Head of caudate nucleus (tissue), 42 donors: ENCODE measurements at regions not wholly inside any gene's neighbourhood (a gene's known extent, or its start where the extent isn't known, plus 50 kb on each side); places are given as distances from the start of the nearest gene placed in this dataset.
A peak's percentile ranks its signal among the peaks of the same experiment; 100 is the strongest.

Experiments
- DNase-seq, 42 donors: peaks; one replicate each; pipeline versions ENCODE4 v3.0.0 to v3.0.0-alpha.2; 2020 to 2021; ENCODE audit warnings: mixed read lengths in 7 of 42
- intact Hi-C: fragments of 100-400 bp; cut with DNase I; formaldehyde crosslinking; loops from one replicate; pipeline ENCODE4 v1.15.0; 2022

GRCh38 chr12:126768517-126768916 lies 1498.5 kb upstream of the TMEM132C start:
- intact Hi-C loops: no loop called here
- DNase-seq: no peak

DNA sequence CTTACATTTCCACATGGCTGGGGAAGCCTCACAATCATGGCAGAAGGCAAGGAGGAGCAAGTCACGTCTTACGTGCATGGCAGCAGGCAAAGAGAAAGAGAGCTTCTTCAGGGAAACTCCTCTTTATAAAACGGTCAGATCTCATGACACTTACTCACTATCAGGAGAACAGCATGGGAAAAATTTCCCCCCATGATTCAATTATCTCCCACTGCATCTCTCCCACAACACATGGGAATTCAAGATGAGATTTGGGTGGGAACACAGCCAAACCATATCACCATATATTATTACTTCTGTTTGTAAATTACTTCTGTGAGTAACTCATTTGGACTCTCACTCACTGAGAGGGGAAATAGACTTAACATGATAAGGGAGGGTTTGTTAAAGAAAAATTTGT lies 1496.8 kb upstream of the TMEM132C start:
- DNase-seq: no peak
- intact Hi-C loops: no loop called here

- DNase-seq: no peak
- intact Hi-C loops: no loop called here
These were observed 1494.7 kb upstream of the TMEM132C start for GRCh38 chr12:126772171-126772864.

DNA sequence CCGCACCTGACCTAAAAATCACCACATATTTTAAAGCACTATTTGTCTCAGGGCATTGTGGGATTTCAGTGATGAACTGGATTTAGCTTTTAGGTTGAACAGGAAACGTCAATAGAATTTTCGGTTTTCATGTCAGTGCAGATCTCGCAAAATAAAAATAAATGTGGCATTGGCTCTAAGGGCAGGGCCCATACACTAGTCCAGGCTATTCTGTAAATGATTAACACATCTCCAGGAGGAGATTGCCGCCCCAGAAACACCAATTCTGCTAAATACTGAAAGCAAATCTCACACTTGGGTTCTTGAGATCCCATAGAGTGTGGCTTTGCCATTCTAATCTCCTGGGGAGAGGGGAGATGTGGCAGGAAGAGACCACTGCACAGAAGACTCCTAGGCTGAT lies 1494.0 kb upstream of the TMEM132C start:
- DNase-seq: no peak
- intact Hi-C loops: no loop called here

DNA sequence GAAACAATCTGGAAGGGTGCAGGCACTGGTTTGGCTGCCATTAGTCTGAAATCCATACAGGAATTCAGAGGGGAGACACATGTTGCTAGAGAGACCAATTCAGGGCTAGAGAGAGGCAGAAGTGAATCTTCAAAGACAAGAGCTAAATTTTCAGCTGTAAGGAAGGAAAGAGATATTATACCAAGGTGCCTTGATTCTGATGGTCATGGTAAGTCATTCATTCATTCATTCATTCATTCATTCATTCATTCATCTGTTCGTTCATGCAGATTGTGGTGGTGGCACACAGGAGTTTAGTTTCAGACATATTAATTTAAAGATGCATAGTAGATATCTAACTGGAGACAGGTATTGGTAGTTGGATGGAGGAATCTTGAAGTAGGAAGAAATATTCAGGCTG lies 1493.5 kb upstream of the TMEM132C start:
- intact Hi-C loops: no loop called here
- no peak for DNase-seq

DNA sequence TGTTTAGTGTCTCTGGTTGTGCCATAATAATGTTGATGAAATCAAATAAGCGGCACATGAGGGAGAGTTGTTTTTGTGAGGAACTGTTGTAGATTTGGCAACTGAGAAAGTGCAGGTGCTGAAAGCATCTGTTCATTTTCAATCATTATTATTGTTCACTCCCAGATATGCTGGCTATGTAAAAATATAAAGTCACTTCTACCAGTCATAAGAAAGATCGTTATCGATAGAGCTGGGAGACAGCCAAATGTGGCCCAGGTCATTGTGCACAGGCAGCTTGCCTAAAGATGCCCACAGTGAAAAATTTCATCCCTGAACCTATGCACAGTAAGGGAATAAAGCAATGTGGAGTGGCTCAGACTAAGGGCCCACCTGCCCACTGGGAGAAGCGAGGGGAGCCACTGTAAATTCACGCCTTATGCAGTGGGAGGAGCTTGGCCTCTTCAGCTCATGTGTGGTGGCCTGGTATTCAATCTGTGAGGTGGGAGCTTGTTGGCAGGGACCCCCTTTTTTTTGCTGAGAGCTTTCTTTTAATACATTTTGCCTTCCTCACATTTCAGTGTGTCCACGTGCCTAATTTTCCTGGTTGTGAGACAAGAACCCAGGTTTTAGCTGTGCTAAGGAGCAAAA lies 1490.8 kb upstream of the TMEM132C start:
- intact Hi-C loops: no loop called here
- DNase-seq: no peak

DNA sequence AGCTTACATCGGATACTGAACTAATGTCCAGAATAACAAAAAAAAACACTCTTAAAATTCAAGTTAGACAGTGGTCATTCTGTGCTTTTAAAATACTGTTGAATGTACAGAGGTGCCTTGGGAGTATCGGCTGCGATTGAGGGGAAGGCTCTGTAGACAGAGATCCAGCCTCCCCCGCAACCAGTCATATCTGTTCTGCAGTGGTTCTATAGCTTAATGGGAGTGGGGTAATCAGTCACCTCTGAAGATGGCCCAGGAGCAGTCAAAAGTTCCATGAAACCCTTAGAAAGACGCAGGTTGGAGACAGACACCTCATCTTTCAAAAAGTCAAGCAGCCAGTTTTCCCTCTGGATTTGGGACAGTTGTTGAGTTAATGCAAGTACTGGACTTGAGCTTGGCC lies 1486.6 kb upstream of the TMEM132C start:
- intact Hi-C loops: no loop called here
- DNase-seq: no peak

DNA sequence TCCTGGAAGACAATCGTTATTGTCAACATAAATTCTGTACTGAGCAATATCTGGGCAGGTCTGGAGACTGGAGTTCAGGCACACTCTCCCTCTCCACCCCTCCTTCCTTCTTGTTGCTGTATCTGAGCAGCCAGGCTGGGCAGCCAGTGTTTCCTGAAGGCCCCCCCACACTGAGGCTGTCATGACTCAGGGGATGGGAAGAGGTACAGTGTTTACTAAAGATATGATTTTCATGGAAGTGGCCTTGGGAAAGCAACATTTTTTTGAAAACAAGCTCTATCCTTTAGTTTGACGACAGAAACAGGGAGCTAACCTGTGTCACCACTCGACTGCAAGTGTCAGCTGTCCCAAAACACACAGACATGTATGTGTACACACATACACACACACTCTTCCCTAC lies 1485.4 kb upstream of the TMEM132C start:
- no peak for DNase-seq
- intact Hi-C loops: no loop called here

DNA sequence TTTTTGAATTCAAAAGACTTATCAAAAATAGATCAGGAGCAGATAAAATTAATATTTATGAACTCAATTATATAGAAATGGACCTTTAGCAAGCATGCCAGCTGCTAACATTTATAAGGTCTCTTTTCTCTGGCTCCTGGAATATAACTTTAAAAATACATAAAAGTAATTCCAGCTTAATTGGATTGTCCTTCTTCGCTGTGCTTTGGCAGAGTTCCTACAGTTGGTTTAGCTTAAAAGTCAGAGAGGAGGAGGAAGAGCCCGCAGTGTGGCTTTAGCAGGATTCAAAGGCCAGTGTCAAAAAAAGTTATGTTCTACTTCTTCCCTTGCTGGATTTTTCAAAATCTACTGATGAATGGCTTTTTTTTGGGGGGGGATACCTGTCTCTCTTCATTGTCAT lies 1484.9 kb upstream of the TMEM132C start:
- DNase-seq: no peak
- intact Hi-C loops: no loop called here

GRCh38 chr12:126784328-126784921 lies 1482.5 kb upstream of the TMEM132C start:
- peak in 24 of 42 donors; percentile 7 to 61 (median 28) for DNase-seq
- intact Hi-C loops: no loop called here

- DNase-seq: peak in 1 of 42 donors; percentile 7
- intact Hi-C loops: no loop called here
These were observed 1477.0 kb upstream of the TMEM132C start for GRCh38 chr12:126789963-126790362.

DNA sequence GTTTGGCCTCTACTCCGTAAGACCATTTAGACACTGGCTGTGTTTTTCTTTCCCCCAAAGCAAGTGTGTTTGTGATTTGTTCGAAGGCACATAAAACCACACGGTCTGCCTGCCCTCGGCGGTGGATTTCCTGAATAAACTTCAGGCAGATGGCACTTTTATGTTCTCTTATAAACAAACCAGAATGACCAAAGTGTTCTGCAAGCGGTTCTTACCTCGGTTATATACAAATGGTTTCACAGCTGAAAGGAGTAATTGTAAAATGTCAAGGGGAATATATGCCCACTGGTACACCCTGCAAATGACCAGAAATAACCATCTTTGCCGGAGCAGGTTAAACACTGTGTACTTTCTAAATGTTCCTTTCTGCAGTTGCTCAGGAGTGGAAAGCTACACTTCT lies 1475.8 kb upstream of the TMEM132C start:
- intact Hi-C loops: no loop called here
- peak in 1 of 42 donors; percentile 8 for DNase-seq

DNA sequence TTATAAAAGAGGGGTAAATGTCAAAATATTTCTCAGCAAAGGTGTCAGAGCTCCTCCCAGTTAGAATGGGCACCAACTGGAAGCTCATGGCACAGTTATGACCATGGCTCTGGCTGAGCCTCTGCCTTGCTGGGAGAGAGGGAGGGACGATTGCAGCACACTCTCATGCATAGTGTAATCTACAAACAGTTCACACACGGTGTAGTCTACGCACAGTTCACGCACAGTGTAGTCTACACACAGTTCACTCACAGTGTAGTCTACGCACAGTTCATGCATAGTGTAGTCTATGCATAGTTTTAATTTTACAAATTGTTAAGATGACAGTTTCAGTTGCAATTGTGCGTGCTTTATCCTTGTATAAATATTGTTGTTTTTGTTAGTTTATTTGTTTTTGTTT lies 1474.6 kb upstream of the TMEM132C start:
- intact Hi-C loops: no loop called here
- peak in 1 of 42 donors; percentile 8 for DNase-seq

DNA sequence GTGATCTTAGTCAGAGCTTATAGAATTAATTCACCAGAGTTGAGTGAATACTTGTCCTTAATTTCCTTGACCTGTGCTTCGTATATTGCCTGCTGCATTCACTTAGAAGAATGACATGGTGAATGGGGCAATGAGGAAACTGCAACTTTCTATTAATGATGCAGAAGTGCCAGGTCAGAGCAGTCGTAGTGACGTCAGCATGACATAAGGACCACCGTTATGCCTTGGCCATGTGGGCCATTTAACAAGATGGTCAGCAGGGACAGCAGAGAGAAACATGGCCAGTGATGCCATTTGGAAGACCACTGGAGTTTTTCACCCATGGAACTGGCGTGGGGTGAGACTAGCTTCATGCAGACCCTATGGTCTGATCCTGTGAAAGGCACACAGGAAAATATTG lies 1469.4 kb upstream of the TMEM132C start:
- intact Hi-C loops: no loop called here
- DNase-seq: no peak

DNA sequence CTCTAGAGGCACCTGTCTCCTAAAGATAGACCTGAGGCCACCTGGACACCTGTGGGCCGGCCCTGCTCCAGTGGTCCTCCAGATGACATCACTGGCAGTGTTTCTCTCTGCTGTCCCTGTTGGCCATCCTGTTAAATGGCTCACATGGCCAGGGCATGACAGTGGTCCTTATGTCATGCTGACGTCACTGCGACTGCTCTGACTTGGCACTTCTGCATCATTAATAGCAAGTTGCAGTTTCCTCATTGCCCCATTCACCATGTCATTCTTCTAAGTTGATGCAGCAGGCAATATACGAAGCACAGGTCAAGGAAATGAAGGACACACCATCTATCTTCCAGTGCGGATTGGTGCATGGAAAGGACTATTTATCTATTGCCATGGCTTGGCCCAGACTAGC lies 1468.5 kb upstream of the TMEM132C start:
- intact Hi-C loops: no loop called here
- DNase-seq: no peak

- DNase-seq: no peak
- intact Hi-C loops: no loop called here
These were observed 1459.6 kb upstream of the TMEM132C start for GRCh38 chr12:126807312-126807865.

DNA sequence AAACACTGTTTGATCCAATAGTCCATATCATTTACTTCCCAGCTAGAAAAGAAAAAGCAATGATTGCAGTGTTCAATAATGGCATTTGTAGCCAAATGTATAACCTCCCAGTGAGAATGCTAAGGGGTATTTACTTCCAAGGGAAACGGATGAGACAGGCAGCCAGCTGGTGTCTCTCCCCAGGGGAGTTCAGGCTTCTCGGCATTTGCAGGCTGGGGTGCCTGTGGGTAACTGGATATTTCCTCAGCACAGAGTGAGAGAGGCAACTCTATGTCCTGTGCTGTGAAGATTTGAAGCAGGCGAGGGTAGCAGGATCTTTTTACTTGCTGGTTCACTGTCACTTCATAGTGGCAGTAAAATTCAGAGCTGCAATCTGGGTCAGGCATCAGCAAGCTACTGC lies 1455.6 kb upstream of the TMEM132C start:
- DNase-seq: no peak
- intact Hi-C loops: no loop called here

DNA sequence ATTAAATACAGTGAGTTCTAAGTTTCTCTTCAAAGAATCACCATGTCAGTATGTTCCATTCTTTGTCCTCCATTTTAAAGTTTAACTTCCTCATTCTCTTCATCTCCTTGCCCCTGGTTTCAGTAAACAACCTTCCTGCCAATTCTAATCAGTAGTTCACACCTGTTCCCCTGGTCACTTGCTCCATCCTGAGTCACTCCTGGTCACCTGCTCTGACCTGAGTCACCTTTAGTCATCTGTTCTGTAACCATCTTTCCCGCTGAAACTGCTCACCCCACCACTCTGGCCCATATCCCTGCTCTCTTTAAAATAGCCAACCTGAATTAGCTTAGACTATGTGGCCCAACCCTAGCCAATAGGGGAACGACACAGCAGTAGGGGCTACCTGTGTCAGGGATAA lies 1447.4 kb upstream of the TMEM132C start:
- intact Hi-C loops: no loop called here
- no peak for DNase-seq

- no peak for DNase-seq
- intact Hi-C loops: no loop called here
These were observed 1435.9 kb upstream of the TMEM132C start for GRCh38 chr12:126830778-126831680.

DNA sequence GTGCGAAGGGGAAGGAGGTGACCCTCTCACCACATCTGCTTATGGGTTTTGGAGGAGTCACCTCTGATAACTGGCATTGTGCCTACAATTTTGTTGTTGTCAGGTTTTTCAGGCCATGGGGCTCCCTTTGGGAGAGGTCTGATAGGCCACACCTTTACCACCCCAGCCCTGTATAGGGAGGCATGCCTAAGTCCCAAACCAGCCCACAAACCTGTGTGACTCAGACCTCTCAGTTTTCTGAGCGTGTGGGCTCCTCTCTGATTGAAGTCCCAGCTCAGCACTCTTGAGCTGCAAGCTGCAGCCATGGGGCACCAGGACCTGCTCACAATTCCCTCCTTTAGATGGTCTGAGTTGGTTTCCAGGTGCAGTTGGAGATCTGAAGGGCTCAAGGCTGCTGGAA lies 1429.3 kb upstream of the TMEM132C start:
- intact Hi-C loops: no loop called here
- DNase-seq: no peak
